ENCODE measurements at regions not wholly inside any gene's neighbourhood (a gene's known extent, or its start where the extent isn't known, plus 50 kb on each side); places are given as distances from the start of the nearest gene placed in this dataset.

DNA sequence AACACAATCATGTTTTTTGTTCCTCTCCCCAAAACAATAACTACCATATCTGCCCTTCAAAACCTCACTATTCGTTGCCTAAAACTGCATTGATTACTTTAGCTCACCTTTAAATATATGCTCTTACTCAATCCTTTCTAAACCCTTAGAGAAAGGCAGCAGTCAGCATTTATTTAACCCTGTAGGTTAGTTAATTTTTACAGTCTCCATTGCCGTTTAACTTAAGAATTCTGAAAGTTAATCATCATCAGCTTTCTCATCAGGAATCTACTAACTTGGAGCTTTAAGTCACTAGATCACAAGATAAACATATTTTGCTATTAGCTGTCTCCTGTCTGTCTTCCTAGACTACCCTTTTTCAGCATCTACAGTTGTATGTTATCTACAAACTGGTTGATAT, 991.9 kb downstream of the EPHA7 start:
- TF ChIP-seq, protein P1, sequence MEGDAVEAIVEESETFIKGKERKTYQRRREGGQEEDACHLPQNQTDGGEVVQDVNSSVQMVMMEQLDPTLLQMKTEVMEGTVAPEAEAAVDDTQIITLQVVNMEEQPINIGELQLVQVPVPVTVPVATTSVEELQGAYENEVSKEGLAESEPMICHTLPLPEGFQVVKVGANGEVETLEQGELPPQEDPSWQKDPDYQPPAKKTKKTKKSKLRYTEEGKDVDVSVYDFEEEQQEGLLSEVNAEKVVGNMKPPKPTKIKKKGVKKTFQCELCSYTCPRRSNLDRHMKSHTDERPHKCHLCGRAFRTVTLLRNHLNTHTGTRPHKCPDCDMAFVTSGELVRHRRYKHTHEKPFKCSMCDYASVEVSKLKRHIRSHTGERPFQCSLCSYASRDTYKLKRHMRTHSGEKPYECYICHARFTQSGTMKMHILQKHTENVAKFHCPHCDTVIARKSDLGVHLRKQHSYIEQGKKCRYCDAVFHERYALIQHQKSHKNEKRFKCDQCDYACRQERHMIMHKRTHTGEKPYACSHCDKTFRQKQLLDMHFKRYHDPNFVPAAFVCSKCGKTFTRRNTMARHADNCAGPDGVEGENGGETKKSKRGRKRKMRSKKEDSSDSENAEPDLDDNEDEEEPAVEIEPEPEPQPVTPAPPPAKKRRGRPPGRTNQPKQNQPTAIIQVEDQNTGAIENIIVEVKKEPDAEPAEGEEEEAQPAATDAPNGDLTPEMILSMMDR (IDR thresholded peaks at IDR 0.05) = no peak
- no peak for TF ChIP-seq POLR2A (IDR thresholded peaks at IDR 0.05)
